GM12892 (cell line): ENCODE measurements at regions not wholly inside any gene's neighbourhood (a gene's known extent, or its start where the extent isn't known, plus 50 kb on each side); places are given as distances from the start of the nearest gene placed in this dataset.

Source experiments
- POLR2A ChIP-seq: IDR thresholded peaks from 2 replicates; pipeline ENCODE4 v1.6.1; 2011; ENCODE audit warnings: low read depth, low read length, control low read depth
- POLR2AphosphoS5 ChIP-seq: IDR thresholded peaks from 2 replicates; pipeline ENCODE4 v1.6.1; 2011; ENCODE audit warnings: low read depth, low read length, control low read depth
- TAF1 ChIP-seq: IDR thresholded peaks from 2 replicates; pipeline ENCODE4 v1.6.1; 2011; ENCODE audit warnings: low read depth, mild to moderate bottlenecking, control low read depth, low read length, borderline replicate concordance

DNA sequence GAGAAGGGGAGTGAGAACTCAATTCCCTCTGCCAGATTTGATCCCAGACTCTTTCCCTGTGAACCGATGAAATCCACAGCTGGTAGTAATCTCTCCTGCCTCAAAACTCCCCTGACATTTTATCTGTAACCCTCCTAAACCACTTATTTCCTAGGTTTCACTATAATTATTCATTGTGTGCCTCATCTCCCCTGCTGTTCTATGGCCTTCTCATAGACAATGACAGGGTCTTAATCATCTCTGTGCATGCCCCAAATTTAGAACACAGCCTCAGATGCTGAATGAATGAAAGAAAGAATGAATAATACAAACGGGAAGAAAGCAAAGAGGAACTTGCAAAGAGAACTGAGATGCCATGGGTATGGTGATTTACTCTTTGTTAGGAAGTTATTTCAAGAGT, 451.1 kb downstream of the HS3ST3B1 start:
- TF ChIP-seq POLR2A, result no peak
- no peak for TF ChIP-seq POLR2AphosphoS5
- no peak for TF ChIP-seq TAF1
